HG03103 (cell line): ENCODE measurements at regions not wholly inside any gene's neighbourhood (a gene's known extent, or its start where the extent isn't known, plus 50 kb on each side); places are given as distances from the start of the nearest gene placed in this dataset.
A peak's percentile ranks its signal among the peaks of the same experiment; 100 is the strongest.
"Not testable (repeated sequence)": the region's sequence is repeated elsewhere in the genome, so short reads cannot be mapped to it uniquely, and the experiment has no call there.

Source experiments
- ATAC-seq: cut with Tn5 transposase; IDR thresholded peaks from one replicate; pipeline ENCODE4 v1.9.1; 2021; ENCODE audit warnings: low read depth; ENCODE audit not compliant: unreplicated experiment

DNA sequence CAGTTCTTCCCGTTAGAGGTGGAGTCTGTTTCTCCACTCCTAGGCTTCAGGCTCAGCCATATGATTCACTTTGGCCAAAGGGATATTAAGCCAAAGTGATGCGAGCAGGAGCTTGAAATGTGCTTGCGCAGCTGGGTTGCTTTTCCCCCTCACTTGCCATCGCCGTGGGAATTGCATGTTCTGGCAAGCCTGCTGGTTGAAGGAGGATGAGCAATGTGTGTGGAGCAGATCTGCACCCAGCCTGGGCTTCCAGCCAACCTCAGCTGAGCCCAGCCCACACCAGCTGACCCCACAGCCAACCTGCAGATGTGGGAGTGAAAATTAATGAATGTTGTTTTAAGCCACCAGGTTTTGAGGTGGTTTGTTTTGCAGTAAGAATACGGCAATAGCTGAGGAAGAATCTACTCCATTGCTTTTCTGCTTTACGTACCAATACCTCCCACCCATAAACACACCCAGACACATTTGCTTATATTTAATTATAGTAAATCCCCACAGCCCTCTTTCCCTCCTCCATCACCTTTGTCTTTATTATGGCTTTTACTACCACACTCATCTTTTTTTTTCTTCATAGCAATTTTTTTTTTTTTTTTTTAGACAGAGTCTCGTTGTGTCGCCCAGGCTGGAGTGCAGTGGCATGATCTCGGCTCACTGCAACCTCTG, 132.8 kb upstream of the FUNDC1 start:
- ATAC-seq = no peak

DNA sequence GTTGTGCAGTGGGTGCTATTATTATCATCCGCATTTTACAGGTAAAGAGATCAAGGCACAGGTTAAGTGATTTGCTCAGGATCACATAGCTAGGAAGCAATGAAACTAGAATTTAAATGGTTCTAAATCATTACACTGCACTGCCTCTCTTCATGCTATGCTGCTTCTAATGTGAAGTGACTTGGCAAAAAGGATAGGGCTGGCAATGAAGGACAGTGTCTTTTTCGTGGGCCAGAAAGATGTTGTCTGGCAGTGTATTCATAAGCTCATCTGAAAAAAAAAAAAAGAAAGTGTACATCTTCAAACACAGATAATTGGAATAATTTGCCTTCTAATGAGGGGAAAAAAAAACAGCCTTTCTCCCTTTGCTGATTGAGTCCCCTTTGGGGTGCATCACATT, 132.2 kb upstream of the FUNDC1 start:
- no peak for ATAC-seq

DNA sequence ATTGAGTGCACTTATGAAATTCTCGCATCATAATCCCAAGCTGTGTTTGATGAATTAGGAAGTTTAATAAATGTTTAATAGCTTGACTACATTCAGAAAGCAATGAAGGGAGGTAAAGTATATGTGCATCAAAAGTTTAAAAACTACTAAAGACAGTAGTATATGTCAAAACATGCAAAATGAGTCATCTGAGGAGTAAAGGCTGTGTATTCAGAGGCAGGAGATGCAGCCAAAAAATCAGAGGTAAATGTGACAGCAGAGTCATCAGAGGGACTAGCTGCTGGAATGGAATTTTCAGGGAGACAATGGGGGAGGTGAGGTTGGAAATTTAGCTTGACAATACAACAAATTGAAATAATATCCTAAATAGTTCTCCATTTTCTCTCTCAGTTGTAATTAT, 127.0 kb upstream of the FUNDC1 start:
- no peak for ATAC-seq

DNA sequence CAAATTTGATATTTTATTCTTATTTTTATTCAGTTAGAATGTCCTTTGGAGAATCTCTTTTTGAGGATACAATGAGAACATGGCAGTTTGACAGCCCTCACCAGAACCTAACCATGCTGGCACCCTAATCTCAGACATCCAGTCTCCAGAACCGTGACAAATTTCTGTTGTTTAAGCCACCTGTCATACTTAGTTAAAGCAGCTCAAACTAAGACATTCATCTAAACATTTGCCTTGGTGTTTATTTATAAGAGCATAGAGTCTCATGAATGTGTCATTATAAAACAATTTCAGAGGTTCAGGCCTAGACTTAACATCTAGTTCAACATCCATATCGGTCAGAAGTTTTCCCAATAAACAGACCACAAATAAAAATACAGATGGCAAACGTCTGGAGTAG, 125.1 kb upstream of the FUNDC1 start:
- no peak for ATAC-seq

DNA sequence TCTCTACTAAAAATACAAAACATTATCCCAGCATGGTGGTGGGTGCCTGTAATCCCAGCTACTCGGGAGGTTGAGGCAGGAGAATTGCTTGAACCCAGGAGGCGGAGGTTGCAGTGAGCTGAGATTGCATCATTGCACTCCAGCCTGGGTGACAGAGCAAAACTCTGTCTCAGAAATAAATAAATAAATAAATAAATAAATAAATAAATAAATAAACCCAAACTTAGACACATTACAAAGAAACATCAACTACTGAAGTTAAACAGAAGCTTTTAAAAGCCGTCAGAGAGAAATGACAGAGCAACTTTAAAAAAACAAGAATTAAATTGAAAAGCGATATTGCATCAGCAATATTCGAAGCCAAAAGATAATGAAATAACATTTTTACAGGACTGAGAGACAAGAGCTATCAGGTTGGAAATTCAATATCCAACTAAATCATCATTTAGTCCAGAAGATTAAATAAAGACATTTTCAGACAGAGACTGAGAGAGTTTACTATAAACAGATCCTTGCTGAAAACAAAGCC, 115.1 kb upstream of the FUNDC1 start:
- ATAC-seq = not testable (repeated sequence)

DNA sequence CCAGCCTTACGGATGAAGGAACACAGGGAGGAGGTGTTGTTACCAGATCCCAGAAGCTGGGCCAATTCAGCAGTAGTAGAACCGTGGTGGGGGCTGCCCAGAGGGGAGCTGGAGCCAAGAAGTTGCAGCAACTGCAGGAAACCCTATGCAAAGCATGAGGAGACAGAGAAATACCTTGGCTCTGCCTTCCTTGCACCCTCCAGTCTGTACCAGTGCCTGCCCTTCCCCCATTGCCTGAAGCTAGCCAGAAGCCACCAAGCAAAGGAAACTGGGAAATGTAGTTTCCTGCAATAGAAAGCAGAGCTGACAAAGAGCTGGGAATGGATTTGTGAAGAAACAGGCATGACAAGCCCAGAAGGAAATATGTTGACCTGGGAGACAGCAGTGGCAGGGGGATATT, 108.7 kb upstream of the FUNDC1 start:
- no peak for ATAC-seq

DNA sequence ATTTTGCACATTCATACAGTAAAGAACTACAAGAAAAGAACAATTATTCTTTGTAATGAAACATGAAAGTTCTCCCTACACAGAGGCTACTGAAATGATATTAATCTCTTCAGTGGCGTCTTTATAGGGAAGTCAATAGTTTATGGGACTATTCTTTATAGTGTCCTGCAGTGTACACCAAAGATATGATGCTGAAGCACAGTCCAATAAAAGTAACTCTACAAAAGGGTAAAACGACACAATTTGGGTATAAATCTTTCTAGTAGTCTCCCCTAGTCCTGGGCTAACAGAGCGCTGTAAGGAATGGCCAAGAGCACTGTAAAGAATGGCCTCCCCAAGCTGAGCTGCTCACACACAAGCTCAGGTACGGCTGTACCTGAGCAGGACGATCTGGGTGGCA, 101.1 kb upstream of the FUNDC1 start:
- no peak for ATAC-seq

DNA sequence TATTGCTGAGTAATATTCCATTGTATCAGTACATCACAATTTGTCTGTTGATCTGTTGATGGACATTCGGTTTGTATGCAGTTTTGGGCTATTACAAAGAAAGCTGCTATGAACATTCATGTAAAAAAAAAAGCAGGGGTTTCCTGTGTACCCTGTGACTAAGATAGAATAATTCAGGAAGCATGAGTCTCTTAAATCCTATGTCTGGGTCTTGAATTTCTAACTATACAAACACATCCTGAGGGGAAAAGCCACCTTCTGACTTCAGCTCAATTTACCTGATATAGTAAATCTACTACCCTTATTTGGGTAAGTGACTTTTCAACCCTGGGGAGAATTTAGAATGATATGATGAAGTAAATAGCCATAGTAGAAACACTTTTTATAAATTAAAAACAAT, 94.6 kb upstream of the FUNDC1 start:
- ATAC-seq = no peak

DNA sequence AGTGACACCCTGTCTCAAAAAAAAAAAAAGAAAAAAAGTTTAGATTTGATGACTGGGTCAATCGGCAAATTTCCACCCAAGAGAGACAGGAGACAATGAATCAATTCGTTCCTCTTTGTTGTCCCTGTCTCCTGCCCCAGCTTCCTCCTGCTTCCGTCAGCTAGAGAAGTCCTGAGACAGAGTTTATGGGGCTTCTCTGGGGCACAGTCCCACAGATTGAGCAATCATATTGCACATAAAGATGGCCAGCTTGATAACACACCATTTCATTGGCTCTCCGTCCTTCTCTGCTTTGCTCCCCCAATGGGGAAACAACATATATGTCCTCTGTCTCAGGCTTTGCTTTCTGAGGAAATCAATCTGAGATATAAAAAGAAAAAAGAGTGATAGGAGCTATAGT, 78.4 kb upstream of the FUNDC1 start:
- ATAC-seq = no peak

DNA sequence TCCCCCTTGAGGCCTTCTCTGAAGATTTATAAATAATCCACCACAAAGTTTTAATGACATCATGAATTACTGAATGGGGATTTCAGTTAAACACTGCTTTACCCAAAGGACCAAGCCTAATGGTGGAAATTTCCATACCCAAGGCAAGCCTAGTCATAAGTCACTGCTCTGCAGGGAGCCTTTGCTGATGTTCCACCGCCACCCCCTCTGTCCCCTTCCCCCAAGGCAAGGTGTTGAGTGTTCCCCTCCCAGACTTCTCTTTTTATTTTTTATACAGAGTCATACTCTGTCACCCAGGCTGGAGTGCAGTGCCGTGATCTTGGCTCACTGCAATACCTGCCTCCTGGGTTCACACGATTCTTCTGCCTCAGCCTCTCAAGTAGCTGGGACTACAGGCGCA, 76.4 kb upstream of the FUNDC1 start:
- no peak for ATAC-seq

DNA sequence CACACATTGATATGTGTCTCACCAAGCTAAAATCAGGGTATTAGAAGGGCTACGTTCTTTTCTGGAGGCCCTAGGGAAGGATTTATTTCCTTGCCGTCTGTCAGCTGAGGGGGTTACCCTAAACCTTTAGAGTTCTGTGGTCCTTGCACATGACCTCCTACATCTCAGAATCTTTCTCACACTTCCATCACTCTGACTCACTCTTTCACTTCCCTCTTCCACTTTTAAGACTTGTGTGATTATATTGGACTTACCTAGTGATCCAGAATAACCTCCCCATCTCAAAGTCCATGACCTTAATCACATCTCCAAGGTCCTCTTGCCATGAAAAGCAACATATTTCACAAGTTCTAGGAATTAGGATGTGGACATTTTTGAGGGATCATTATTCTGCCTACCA, 53.6 kb upstream of the FUNDC1 start:
- ATAC-seq = peak; percentile 92
